ENCODE measurements at regions not wholly inside any gene's neighbourhood (a gene's known extent, or its start where the extent isn't known, plus 50 kb on each side); places are given as distances from the start of the nearest gene placed in this dataset.

- POLR2A ChIA-PET, result no interaction called here
- BruUV-seq (replicated peaks), result no TSS peak
These were observed 178.5 kb downstream of the GNAI1 start for GRCh38 chr7:80313067-80313626.

GRCh38 chr7:80312139-80312661 is 177.6 kb downstream of the GNAI1 start:
- POLR2A ChIA-PET, result no interaction called here
- H3K27me3 ChIP-seq (replicated peaks; ENCODE audit: control insufficient read depth, insufficient read depth, low read length), result no peaks in the 10 kb centered on the region; the same call in 1 of the 2 replicates
- H3K4me1 ChIP-seq, result peaks cover 9% of the 10 kb centered on the region
- H3K27ac Mint-ChIP-seq (ENCODE audit: unreplicated experiment), result no peak overlapping the region
- no peaks in the 10 kb centered on the region for H3K9me3 Mint-ChIP-seq (ENCODE audit: unreplicated experiment)
- no peak overlapping the region for H3K4me3 Mint-ChIP-seq (ENCODE audit: unreplicated experiment)
- H3K4me3 ChIP-seq (ENCODE audit: low read depth, low read length), result no peak overlapping the region
- no TSS peak for BruUV-seq (replicated peaks)
- H3K36me3 ChIP-seq (ENCODE audit: control insufficient read depth, insufficient read depth, low read length), result no peaks in the 10 kb centered on the region
- TF ChIP-seq CTCF (IDR thresholded peaks at IDR 0.05; ENCODE audit: insufficient read depth in 1 of 2, low read depth in 1 of 2, low read length in 1 of 2, severe bottlenecking in 1 of 2, unreplicated experiment in 1 of 2), result no peak
- peaks cover 8% of the 10 kb centered on the region for H3K27me3 Mint-ChIP-seq (ENCODE audit: insufficient read depth, unreplicated experiment)
- no peaks in the 10 kb centered on the region for H3K36me3 Mint-ChIP-seq (ENCODE audit: insufficient read depth, unreplicated experiment)
- DNase-seq, result no peak
- H3K4me1 Mint-ChIP-seq (ENCODE audit: low read depth, unreplicated experiment), result peaks cover 11% of the 10 kb centered on the region
- intact Hi-C loops (cut with micrococcal nuclease; ENCODE audit: unreplicated experiment), result no loop called here
- H3K9me3 ChIP-seq, result no peaks in the 10 kb centered on the region
- CTCF ChIA-PET, result no interaction called here

More at GRCh38 chr7:80313067-80313626, 178.5 kb downstream of the GNAI1 start:
- no peaks in the 10 kb centered on the region; the same call in 1 of the 2 replicates for H3K27me3 ChIP-seq (replicated peaks; ENCODE audit: control insufficient read depth, insufficient read depth, low read length)
- peaks cover 9% of the 10 kb centered on the region for H3K4me1 ChIP-seq
- no peaks in the 10 kb centered on the region for H3K9me3 Mint-ChIP-seq (ENCODE audit: unreplicated experiment)
- CTCF ChIA-PET, result no interaction called here
- no peak for TF ChIP-seq CTCF (IDR thresholded peaks at IDR 0.05; ENCODE audit: insufficient read depth in 1 of 2, low read depth in 1 of 2, low read length in 1 of 2, severe bottlenecking in 1 of 2, unreplicated experiment in 1 of 2)
- H3K4me3 Mint-ChIP-seq (ENCODE audit: unreplicated experiment), result no peak overlapping the region
- H3K27ac Mint-ChIP-seq (ENCODE audit: unreplicated experiment), result no peak overlapping the region
- H3K27me3 Mint-ChIP-seq (ENCODE audit: insufficient read depth, unreplicated experiment), result peaks cover 8% of the 10 kb centered on the region
- DNase-seq, result no peak
- no peaks in the 10 kb centered on the region for H3K36me3 Mint-ChIP-seq (ENCODE audit: insufficient read depth, unreplicated experiment)
- intact Hi-C loops (cut with micrococcal nuclease; ENCODE audit: unreplicated experiment), result no loop called here
- H3K9me3 ChIP-seq, result no peaks in the 10 kb centered on the region
- no peaks in the 10 kb centered on the region for H3K36me3 ChIP-seq (ENCODE audit: control insufficient read depth, insufficient read depth, low read length)
- no peak overlapping the region for H3K4me3 ChIP-seq (ENCODE audit: low read depth, low read length)
- H3K4me1 Mint-ChIP-seq (ENCODE audit: low read depth, unreplicated experiment), result peaks cover 19% of the 10 kb centered on the region

DNA sequence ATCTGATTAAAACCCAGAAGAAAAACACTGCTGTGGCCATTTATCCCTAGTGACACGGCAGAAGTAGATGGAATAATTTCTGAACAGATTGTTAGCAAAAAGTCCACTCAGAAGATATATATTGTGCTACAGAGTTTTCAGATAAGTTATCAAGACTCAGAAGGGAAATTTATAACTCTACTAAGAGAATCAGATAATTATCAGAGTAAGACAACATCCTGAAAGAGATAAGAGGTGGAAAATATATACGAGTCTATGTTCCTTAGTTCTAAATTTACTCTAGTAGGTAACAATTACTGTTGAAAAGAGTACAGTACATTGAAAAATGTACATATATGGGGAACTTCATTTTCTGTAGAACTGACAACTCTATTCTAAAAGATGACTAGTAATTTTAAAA is 176.7 kb downstream of the GNAI1 start:
- Histone ChIP-seq H3K9me3 (no peaks in the 10 kb centered on the region), H3K4me1 (peaks cover 6% of the 10 kb centered on the region; the same call in 1 of the 2 replicates), H3K4me3 (ENCODE audit: low read depth, low read length) (no peak overlapping the region), H3K36me3 (ENCODE audit: control insufficient read depth, insufficient read depth, low read length) (no peaks in the 10 kb centered on the region), H3K27me3 (replicated peaks; ENCODE audit: control insufficient read depth, insufficient read depth, low read length) (no peaks in the 10 kb centered on the region; the same call in 1 of the 2 replicates)
- ChIA-PET CTCF (no interaction called here), POLR2A (no interaction called here)
- DNase-seq, result no peak
- Mint-ChIP-seq H3K4me1 (ENCODE audit: low read depth, unreplicated experiment) (peaks cover 2% of the 10 kb centered on the region), H3K27me3 (ENCODE audit: insufficient read depth, unreplicated experiment) (peaks cover 11% of the 10 kb centered on the region), H3K36me3 (ENCODE audit: insufficient read depth, unreplicated experiment) (no peaks in the 10 kb centered on the region), H3K9me3 (ENCODE audit: unreplicated experiment) (no peaks in the 10 kb centered on the region), H3K4me3 (ENCODE audit: unreplicated experiment) (no peak overlapping the region), H3K27ac (ENCODE audit: unreplicated experiment) (no peak overlapping the region)
- intact Hi-C loops (cut with micrococcal nuclease; ENCODE audit: unreplicated experiment), result no loop called here
- no peak for TF ChIP-seq CTCF (IDR thresholded peaks at IDR 0.05; ENCODE audit: insufficient read depth in 1 of 2, low read depth in 1 of 2, low read length in 1 of 2, severe bottlenecking in 1 of 2, unreplicated experiment in 1 of 2)
- no TSS peak for BruUV-seq (replicated peaks)
